HL-60 (cell line): ENCODE measurements at regions not wholly inside any gene's neighbourhood (a gene's known extent, or its start where the extent isn't known, plus 50 kb on each side); places are given as distances from the start of the nearest gene placed in this dataset.

Source experiments
- DNase-seq, 2 experiments: peaks; one replicate each; pipeline ENCODE4 v3.0.0-alpha.2; 2010 to 2020; ENCODE audit warnings: low read depth in 1 of 2, low spot score in 1 of 2
- H3K27ac ChIP-seq: fragments of 250-450 bp; sonication (Bioruptor Pico); replicated peaks from 2 replicates; pipeline ENCODE4 v1.5.1; 2020; ENCODE audit warnings: mild to moderate bottlenecking, moderate library complexity
- H3K27me3 ChIP-seq: fragments of 250-450 bp; sonication (Bioruptor Pico); 2 replicates; pipeline ENCODE4 v1.5.1; 2021; ENCODE audit warnings: mild to moderate bottlenecking, moderate library complexity; ENCODE audit not compliant: insufficient read depth, poor library complexity, severe bottlenecking
- H3K4me3 ChIP-seq: replicated peaks from 2 replicates; pipeline ENCODE4 v1.5.1; 2011; ENCODE audit warnings: mild to moderate bottlenecking, control low read depth, low read length; ENCODE audit not compliant: insufficient read depth
- GABPA ChIP-seq: IDR thresholded peaks from 2 replicates; pipeline ENCODE4 v1.6.1; 2012; ENCODE audit warnings: low read depth
- POLR2AphosphoS5 ChIP-seq: IDR thresholded peaks from 2 replicates; pipeline ENCODE4 v1.6.1; 2012; ENCODE audit warnings: low read depth
- REST ChIP-seq: IDR thresholded peaks from 2 replicates; pipeline ENCODE4 v1.6.1; 2012; ENCODE audit warnings: low read depth; ENCODE audit not compliant: insufficient replicate concordance
- SPI1 ChIP-seq: IDR thresholded peaks from 2 replicates; pipeline ENCODE4 v1.6.1; 2012; ENCODE audit warnings: low read depth, mild to moderate bottlenecking, borderline replicate concordance
- TF ChIP-seq, protein P1 (sequence below): IDR thresholded peaks from one replicate; pipeline ENCODE4 v1.5.1; 2011; ENCODE audit warnings: low read length, control low read depth, inconsistent platforms; ENCODE audit not compliant: insufficient read depth

- Histone ChIP-seq H3K27me3 (no peaks in the 10 kb centered on the region), H3K27ac (no peak overlapping the region), H3K4me3 (no peak overlapping the region)
- TF ChIP-seq REST (no peak), POLR2AphosphoS5 (no peak), SPI1 (no peak), GABPA (no peak)
- TF ChIP-seq, protein P1, sequence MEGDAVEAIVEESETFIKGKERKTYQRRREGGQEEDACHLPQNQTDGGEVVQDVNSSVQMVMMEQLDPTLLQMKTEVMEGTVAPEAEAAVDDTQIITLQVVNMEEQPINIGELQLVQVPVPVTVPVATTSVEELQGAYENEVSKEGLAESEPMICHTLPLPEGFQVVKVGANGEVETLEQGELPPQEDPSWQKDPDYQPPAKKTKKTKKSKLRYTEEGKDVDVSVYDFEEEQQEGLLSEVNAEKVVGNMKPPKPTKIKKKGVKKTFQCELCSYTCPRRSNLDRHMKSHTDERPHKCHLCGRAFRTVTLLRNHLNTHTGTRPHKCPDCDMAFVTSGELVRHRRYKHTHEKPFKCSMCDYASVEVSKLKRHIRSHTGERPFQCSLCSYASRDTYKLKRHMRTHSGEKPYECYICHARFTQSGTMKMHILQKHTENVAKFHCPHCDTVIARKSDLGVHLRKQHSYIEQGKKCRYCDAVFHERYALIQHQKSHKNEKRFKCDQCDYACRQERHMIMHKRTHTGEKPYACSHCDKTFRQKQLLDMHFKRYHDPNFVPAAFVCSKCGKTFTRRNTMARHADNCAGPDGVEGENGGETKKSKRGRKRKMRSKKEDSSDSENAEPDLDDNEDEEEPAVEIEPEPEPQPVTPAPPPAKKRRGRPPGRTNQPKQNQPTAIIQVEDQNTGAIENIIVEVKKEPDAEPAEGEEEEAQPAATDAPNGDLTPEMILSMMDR: no peak
- DNase-seq: no peak
Measured at GRCh38 chr5:68369023-68369359, 153.4 kb downstream of the PIK3R1 start.

- no peak overlapping the region for H3K4me3 ChIP-seq
- no peak overlapping the region for H3K27ac ChIP-seq
- TF ChIP-seq SPI1 (no peak), POLR2AphosphoS5 (no peak), GABPA (no peak), REST (no peak)
- TF ChIP-seq, protein P1: no peak
- no peak for DNase-seq
- H3K27me3 ChIP-seq: no peaks in the 10 kb centered on the region
Measured at GRCh38 chr5:68369457-68370125, 154.0 kb downstream of the PIK3R1 start.

GRCh38 chr5:68370196-68370595, 154.6 kb downstream of the PIK3R1 start:
- no peak overlapping the region for H3K27ac ChIP-seq
- no peaks in the 10 kb centered on the region for H3K27me3 ChIP-seq
- DNase-seq: no peak
- no peak for TF ChIP-seq GABPA
- TF ChIP-seq, protein P1: no peak
- no peak for TF ChIP-seq REST
- TF ChIP-seq SPI1: no peak
- no peak for TF ChIP-seq POLR2AphosphoS5
- H3K4me3 ChIP-seq: no peak overlapping the region
